Mesodermal cell (in vitro differentiated cells): ENCODE measurements at regions not wholly inside any gene's neighbourhood (a gene's known extent, or its start where the extent isn't known, plus 50 kb on each side); places are given as distances from the start of the nearest gene placed in this dataset.
"Not testable (repeated sequence)": the region's sequence is repeated elsewhere in the genome, so short reads cannot be mapped to it uniquely, and the experiment has no call there.

ENCODE experiments used
- H3K27ac ChIP-seq: 2 replicates; pipeline ENCODE4 v1.7.0; 2013; ENCODE audit warnings: mild to moderate bottlenecking, low read depth, low read length, moderate library complexity; ENCODE audit not compliant: severe bottlenecking
- H3K36me3 ChIP-seq: 2 replicates; pipeline ENCODE4 v1.7.1; 2013; ENCODE audit warnings: mild to moderate bottlenecking, low read length, moderate library complexity; ENCODE audit not compliant: control insufficient read depth, insufficient read depth
- H3K4me1 ChIP-seq: one replicate; pipeline ENCODE4 v1.7.1; 2013; ENCODE audit warnings: mild to moderate bottlenecking, low read length; ENCODE audit not compliant: insufficient read depth, control insufficient read depth, poor library complexity, severe bottlenecking
- H3K4me3 ChIP-seq: 2 replicates; pipeline ENCODE4 v1.7.0; 2013; ENCODE audit warnings: low read length, control low read depth, mild to moderate bottlenecking; ENCODE audit not compliant: insufficient read depth, poor library complexity, severe bottlenecking; ENCODE audit errors: extremely low read depth
- H3K9me3 ChIP-seq: 2 replicates; pipeline ENCODE4 v1.7.1; 2013; ENCODE audit warnings: mild to moderate bottlenecking, low read length, moderate library complexity; ENCODE audit not compliant: control insufficient read depth
- WGBS, 2 experiments: methylation state at CpG; one replicate each; pipeline ENCODE4 v1.1.5; 2013; ENCODE audit warnings: missing lambda C conversion rate in 2 of 2; ENCODE audit not compliant: insufficient coverage in 2 of 2; 5-methylcytosine and 5-hydroxymethylcytosine counted together

GRCh38 chr7:109696723-109697122 is 1127.0 kb downstream of the DNAJB9 start:
- no peak overlapping the region for H3K4me3 ChIP-seq
- no peaks in the 10 kb centered on the region for H3K36me3 ChIP-seq
- no peak overlapping the region for H3K27ac ChIP-seq
- no CpG with 5 or more reads among the region's 1 CpG for WGBS, 2 experiments
- H3K4me1 ChIP-seq, result no peaks in the 10 kb centered on the region
- H3K9me3 ChIP-seq, result no peaks in the 10 kb centered on the region

- H3K9me3 ChIP-seq, result no peaks in the 10 kb centered on the region
- no peak overlapping the region for H3K27ac ChIP-seq
- H3K4me1 ChIP-seq, result no peaks in the 10 kb centered on the region
- H3K4me3 ChIP-seq, result no peak overlapping the region
- no peaks in the 10 kb centered on the region for H3K36me3 ChIP-seq
- 93 to 100% methylated on average over 2 to 3 of the region's 3 CpGs for WGBS, 2 experiments
These were observed 1130.0 kb downstream of the DNAJB9 start for GRCh38 chr7:109699661-109700060.

- WGBS, 2 experiments, result no CpG with 5 or more reads among the region's 1 CpG
- Histone ChIP-seq H3K36me3 (no peaks in the 10 kb centered on the region), H3K4me3 (no peak overlapping the region), H3K27ac (no peak overlapping the region), H3K4me1 (no peaks in the 10 kb centered on the region), H3K9me3 (no peaks in the 10 kb centered on the region)
These were observed 1143.7 kb downstream of the DNAJB9 start for GRCh38 chr7:109713366-109713765.

- H3K4me3 ChIP-seq, H3K27ac ChIP-seq, H3K36me3 ChIP-seq, H3K9me3 ChIP-seq, H3K4me1 ChIP-seq: not testable (repeated sequence)
- 84 to 87% methylated on average over 5 to 6 of the region's 8 CpGs for WGBS, 2 experiments
These were observed 1149.7 kb downstream of the DNAJB9 start for GRCh38 chr7:109719359-109719758.

GRCh38 chr7:109734601-109735000 is 1164.9 kb downstream of the DNAJB9 start:
- Histone ChIP-seq H3K4me1 (no peaks in the 10 kb centered on the region), H3K4me3 (no peak overlapping the region), H3K36me3 (no peaks in the 10 kb centered on the region), H3K27ac (no peak overlapping the region), H3K9me3 (no peaks in the 10 kb centered on the region)

- no peaks in the 10 kb centered on the region for H3K9me3 ChIP-seq
- no peak overlapping the region for H3K4me3 ChIP-seq
- WGBS, 2 experiments, result 88 to 89% methylated on average over 4 of the region's 5 CpGs
- no peaks in the 10 kb centered on the region for H3K36me3 ChIP-seq
- H3K4me1 ChIP-seq, result no peaks in the 10 kb centered on the region
- H3K27ac ChIP-seq, result no peak overlapping the region
These were observed 1166.2 kb downstream of the DNAJB9 start for GRCh38 chr7:109735881-109736280.

GRCh38 chr7:109745677-109746410 is 1176.2 kb downstream of the DNAJB9 start:
- 93 to 100% methylated on average over 1 to 3 of the region's 4 CpGs for WGBS, 2 experiments
- no peak overlapping the region for H3K4me3 ChIP-seq
- H3K4me1 ChIP-seq, result peaks cover under 1% of the 10 kb centered on the region
- H3K9me3 ChIP-seq, result no peaks in the 10 kb centered on the region
- no peaks in the 10 kb centered on the region for H3K36me3 ChIP-seq
- no peak overlapping the region for H3K27ac ChIP-seq

GRCh38 chr7:109751241-109751640 is 1181.6 kb downstream of the DNAJB9 start:
- Histone ChIP-seq H3K4me3 (no peak overlapping the region), H3K27ac (no peak overlapping the region), H3K4me1 (peaks cover 9% of the 10 kb centered on the region), H3K36me3 (no peaks in the 10 kb centered on the region), H3K9me3 (no peaks in the 10 kb centered on the region)
- 83 to 100% methylated on average over 1 of the region's 4 CpGs for WGBS, 2 experiments

- Histone ChIP-seq H3K27ac (no peak overlapping the region), H3K9me3 (no peaks in the 10 kb centered on the region), H3K4me1 (peaks cover 9% of the 10 kb centered on the region), H3K4me3 (no peak overlapping the region), H3K36me3 (no peaks in the 10 kb centered on the region)
- WGBS, 2 experiments, result 87 to 95% methylated on average over 2 of the region's 4 CpGs
These were observed 1182.4 kb downstream of the DNAJB9 start for GRCh38 chr7:109752068-109752467.

GRCh38 chr7:109757713-109758112 is 1188.0 kb downstream of the DNAJB9 start:
- no peaks in the 10 kb centered on the region for H3K9me3 ChIP-seq
- no peaks in the 10 kb centered on the region for H3K4me1 ChIP-seq
- no peaks in the 10 kb centered on the region for H3K36me3 ChIP-seq
- WGBS, 2 experiments, result no CpG with 5 or more reads among the region's 1 CpG
- H3K4me3 ChIP-seq, result no peak overlapping the region
- no peak overlapping the region for H3K27ac ChIP-seq

GRCh38 chr7:109763611-109764010 is 1193.9 kb downstream of the DNAJB9 start:
- Histone ChIP-seq H3K36me3 (no peaks in the 10 kb centered on the region), H3K4me1 (no peaks in the 10 kb centered on the region), H3K9me3 (no peaks in the 10 kb centered on the region), H3K4me3 (no peak overlapping the region), H3K27ac (no peak overlapping the region)
- WGBS, 2 experiments, result 79 to 100% methylated on average over 1 to 3 of the region's 3 CpGs
